Panc1 (cell line): ENCODE measurements at regions not wholly inside any gene's neighbourhood (a gene's known extent, or its start where the extent isn't known, plus 50 kb on each side); places are given as distances from the start of the nearest gene placed in this dataset.

Experiments
- CTCF ChIP-seq: fragments of 450-650 bp; IDR thresholded peaks from 2 replicates; pipeline ENCODE4 v1.5.1; 2017; ENCODE audit warnings: mild to moderate bottlenecking
- POLR2AphosphoS5 ChIP-seq: IDR thresholded peaks from 2 replicates; pipeline ENCODE4 v1.6.1; 2012; ENCODE audit warnings: mild to moderate bottlenecking, low read depth, low read length, moderate library complexity
- TCF7L2 ChIP-seq: IDR thresholded peaks from 2 replicates; pipeline ENCODE4 v1.6.1; 2011; ENCODE audit warnings: mild to moderate bottlenecking, low read depth, low read length, inconsistent platforms
- TF ChIP-seq, protein P1 (sequence below), 2 experiments: IDR thresholded peaks; 2 replicates each; pipeline ENCODE4 v1.6.1; 2011 to 2012; ENCODE audit warnings: low read depth in 2 of 2, control low read depth in 1 of 2, low read length in 1 of 2, mild to moderate bottlenecking in 1 of 2, moderate library complexity in 1 of 2; ENCODE audit not compliant: insufficient read depth in 1 of 2

GRCh38 chr14:32021341-32021740, 55.8 kb upstream of the ARHGAP5 start:
- TF ChIP-seq CTCF (no peak), TCF7L2 (no peak), POLR2AphosphoS5 (no peak)
- TF ChIP-seq, protein P1, sequence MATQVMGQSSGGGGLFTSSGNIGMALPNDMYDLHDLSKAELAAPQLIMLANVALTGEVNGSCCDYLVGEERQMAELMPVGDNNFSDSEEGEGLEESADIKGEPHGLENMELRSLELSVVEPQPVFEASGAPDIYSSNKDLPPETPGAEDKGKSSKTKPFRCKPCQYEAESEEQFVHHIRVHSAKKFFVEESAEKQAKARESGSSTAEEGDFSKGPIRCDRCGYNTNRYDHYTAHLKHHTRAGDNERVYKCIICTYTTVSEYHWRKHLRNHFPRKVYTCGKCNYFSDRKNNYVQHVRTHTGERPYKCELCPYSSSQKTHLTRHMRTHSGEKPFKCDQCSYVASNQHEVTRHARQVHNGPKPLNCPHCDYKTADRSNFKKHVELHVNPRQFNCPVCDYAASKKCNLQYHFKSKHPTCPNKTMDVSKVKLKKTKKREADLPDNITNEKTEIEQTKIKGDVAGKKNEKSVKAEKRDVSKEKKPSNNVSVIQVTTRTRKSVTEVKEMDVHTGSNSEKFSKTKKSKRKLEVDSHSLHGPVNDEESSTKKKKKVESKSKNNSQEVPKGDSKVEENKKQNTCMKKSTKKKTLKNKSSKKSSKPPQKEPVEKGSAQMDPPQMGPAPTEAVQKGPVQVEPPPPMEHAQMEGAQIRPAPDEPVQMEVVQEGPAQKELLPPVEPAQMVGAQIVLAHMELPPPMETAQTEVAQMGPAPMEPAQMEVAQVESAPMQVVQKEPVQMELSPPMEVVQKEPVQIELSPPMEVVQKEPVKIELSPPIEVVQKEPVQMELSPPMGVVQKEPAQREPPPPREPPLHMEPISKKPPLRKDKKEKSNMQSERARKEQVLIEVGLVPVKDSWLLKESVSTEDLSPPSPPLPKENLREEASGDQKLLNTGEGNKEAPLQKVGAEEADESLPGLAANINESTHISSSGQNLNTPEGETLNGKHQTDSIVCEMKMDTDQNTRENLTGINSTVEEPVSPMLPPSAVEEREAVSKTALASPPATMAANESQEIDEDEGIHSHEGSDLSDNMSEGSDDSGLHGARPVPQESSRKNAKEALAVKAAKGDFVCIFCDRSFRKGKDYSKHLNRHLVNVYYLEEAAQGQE (IDR thresholded peaks at IDR 0.05; ENCODE audit: insufficient read depth in 1 of 2, low read depth in 2 of 2, low read length in 1 of 2), result no peak
